Glomerular visceral epithelial cell (primary cell): ENCODE measurements at regions not wholly inside any gene's neighbourhood (a gene's known extent, or its start where the extent isn't known, plus 50 kb on each side); places are given as distances from the start of the nearest gene placed in this dataset.
A peak's percentile ranks its signal among the peaks of the same experiment; 100 is the strongest.

Experiments used
- DNase-seq: peaks from one replicate; pipeline ENCODE4 v3.0.0-alpha.2; 2016; ENCODE audit errors: extremely low spot score

DNA sequence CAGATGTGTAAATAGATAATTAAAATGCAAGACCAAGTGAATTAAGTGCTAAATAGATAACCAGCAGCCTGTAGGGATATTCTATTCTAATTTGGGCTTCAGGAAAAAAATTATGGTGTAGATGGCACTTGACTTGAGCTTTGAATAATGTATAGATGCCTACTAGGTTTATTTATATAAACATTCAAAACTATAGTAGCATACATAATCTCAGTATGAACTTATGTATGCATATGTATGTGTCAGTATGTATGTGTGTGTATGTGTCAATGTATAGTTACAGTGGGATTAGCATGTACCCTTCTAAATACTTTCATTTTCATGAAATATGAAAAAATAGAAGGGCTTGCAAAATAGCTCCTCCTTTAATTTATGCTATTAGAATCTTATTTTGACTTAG lies 207.3 kb upstream of the PPP1R3A start:
- no peak for DNase-seq

DNA sequence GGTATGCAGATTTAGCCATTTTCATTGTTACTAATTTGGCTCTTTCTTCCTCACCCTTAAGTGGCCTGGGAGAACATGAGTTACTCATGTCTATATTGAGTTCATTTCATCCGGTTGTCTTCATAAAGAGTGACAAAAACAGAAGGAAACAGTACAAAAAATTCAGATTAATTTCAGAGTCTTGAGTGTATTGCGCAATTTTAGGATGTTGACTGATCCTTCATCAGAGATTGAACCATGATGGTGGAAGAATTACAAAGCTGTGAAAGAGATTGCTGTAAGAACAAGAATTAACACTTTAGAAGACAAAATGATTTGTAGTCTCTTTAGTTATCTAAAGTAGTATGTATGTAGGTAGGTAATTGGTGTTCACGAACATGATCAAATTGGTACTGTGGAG lies 194.0 kb upstream of the PPP1R3A start:
- DNase-seq: no peak

- no peak for DNase-seq
These were observed 191.9 kb upstream of the PPP1R3A start for GRCh38 chr7:114110666-114111065.

DNA sequence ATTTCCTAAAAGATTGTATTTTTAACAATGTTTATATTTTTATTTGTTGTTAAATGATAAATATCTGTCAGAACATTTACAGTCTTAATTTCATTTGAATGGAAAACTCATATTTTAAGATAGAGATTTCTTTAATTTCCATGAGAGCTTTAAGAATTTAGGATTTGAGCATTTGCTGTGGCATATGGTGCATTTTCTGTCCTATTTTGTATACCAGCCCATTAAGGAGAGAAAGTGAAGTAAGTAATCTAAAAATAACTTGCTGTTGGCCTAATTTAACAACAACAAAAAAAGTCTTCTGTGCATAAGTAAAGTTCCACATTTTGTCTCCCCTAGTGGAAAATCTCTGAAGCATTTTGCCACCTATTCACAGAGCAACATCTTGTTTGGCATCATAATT lies 190.9 kb upstream of the PPP1R3A start:
- DNase-seq: no peak

DNA sequence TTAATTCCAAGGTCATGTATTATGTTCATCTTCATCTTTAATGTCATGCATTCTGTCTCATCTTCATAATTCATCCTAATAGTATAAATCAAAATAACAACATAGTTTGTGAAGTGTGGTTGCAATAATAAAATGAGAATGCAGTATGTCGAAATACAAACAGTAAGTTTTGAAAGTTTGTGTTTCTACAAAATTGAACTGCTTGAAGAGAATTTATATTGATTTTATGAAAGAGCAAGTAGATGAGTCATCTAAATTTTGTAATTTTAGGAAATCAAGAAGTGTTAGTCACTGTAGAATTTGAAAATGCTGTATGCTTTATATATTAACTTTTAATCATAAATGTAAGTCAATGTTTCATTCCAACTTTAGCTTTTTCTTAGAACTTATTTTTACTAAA lies 190.5 kb upstream of the PPP1R3A start:
- DNase-seq: no peak

DNA sequence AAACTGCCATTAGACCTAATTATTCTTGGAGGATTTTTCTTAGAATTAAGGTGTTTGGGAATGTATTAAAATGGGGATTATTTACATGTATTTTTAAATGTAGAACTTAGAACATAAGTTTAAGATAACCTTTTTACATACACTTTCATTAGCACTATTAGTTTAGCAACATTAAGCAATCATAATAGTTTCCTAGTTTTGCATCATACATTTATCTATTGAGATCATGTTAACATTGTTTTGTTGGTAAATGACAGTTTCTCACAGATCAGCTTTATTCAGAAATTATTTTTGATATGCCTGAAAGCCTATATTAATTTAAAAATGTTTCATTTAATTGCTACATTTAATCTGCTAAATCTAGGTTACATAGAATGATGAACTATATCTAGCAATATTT lies 189.7 kb upstream of the PPP1R3A start:
- DNase-seq: no peak

GRCh38 chr7:114107522-114107921 lies 188.7 kb upstream of the PPP1R3A start:
- no peak for DNase-seq

DNA sequence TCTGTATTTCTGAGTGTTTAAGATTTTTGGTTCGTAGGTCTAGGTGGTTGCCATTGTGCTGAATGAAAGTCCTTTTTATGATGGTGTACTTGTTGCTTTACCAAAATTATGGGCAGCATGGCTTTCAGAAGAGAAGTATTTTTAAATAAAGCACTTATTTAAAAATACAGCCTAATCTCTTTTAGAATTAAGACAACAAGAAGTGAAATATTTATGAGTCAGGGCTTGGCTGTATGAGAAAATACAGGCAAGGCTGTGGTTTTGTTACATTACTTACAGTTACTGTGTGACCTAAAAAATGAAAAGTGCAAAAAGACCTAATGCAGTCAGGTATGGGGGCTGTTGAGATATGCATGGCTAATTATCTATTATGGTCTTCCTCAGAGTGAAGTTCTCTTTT lies 185.2 kb upstream of the PPP1R3A start:
- peak; percentile 11 for DNase-seq

DNA sequence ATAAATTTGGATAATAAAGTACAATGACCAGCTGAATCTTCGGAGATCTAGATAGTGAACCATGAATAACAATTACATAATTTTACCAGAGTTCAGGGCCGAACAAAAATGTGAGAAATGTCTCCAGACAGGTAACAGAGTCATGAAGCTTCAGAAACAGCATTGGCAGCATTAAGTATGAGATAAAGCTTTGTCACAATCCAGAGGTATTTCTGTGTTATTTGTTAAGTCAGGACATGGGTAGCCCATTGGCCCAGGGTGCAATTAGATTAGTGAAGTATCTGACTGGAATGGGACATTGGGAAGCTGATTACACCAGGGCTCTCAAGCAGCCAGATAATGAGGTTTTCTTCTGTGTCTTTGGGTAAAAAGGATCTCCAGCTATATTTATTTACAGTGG lies 184.2 kb upstream of the PPP1R3A start:
- DNase-seq: no peak

DNA sequence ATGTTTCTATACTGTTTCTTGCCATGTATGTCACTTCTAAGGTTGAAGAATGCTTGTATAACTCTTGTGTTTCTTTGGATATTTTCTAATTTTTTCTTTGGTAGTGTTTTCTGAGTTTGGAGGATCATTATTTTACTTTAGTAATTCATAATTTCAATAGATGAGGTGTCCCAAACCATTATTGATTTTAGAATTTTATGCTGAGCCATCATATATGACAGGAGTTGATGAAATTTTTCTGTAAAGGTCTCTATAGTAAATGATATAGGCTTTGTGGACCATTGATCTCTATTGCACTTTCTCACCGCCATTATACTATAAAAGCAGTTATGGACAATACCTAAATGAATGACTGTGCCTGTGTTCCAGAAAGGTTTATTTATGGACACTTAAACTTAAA lies 183.3 kb upstream of the PPP1R3A start:
- no peak for DNase-seq

DNA sequence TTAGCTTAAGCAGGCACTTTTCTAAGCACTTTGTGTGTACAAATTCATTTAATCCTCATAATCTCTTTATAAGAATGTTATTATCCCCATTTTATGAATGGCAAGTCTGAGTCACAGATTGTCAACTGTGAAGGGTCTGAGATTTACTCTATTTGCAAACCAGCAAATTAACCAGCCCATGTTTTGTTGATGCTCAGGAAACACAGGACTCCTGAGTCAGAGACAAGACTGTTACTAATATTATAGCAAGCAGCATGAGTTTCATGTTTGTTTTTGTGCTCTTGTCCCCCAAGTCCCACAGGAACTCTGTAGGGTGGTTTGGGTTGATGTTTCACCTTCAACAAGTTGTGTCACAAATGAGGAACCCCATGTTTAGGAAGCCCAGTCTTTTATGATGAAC lies 182.0 kb upstream of the PPP1R3A start:
- DNase-seq: no peak

DNA sequence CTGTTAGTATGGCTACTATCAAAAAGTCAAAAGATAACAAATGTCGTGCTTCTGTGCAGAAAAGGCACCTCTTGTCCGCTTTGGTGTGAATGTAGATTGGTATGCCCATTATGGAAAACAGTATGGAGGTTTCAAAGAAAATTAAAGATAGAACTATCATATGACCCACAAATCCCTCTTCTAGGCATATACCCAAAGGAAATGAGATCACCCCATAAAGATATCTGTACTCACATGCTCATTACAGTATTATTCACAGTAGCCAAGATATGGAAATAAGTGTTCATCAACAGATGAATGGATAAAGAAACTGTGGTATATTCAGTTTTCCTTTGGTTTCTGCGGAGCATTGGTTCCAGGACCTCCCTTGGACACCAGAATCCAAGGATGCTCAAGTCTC lies 180.5 kb upstream of the PPP1R3A start:
- no peak for DNase-seq

- no peak for DNase-seq
These were observed 177.1 kb upstream of the PPP1R3A start for GRCh38 chr7:114095885-114096284.

DNA sequence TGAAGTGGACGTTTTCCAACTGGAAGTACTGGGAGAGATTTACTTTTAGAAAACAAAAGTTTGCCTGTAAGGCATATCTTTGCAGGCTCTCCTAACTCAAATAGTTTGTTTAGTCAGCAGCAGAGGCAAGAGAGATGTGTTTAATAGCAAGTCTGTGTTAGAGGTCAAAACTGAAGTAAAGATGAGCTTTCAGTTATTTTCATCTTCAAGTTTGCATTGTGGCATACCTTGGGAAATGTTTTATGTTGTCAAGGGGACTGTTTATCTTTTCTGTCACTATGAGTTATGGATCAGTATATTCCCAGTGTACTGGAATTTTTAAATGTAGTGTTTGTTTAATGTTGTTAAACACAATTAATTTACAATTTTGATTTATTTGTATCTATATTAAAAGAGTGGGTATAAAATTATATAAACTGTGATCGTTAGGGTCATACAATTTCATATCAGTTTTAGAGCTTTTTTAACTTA lies 169.7 kb upstream of the PPP1R3A start:
- DNase-seq: no peak

DNA sequence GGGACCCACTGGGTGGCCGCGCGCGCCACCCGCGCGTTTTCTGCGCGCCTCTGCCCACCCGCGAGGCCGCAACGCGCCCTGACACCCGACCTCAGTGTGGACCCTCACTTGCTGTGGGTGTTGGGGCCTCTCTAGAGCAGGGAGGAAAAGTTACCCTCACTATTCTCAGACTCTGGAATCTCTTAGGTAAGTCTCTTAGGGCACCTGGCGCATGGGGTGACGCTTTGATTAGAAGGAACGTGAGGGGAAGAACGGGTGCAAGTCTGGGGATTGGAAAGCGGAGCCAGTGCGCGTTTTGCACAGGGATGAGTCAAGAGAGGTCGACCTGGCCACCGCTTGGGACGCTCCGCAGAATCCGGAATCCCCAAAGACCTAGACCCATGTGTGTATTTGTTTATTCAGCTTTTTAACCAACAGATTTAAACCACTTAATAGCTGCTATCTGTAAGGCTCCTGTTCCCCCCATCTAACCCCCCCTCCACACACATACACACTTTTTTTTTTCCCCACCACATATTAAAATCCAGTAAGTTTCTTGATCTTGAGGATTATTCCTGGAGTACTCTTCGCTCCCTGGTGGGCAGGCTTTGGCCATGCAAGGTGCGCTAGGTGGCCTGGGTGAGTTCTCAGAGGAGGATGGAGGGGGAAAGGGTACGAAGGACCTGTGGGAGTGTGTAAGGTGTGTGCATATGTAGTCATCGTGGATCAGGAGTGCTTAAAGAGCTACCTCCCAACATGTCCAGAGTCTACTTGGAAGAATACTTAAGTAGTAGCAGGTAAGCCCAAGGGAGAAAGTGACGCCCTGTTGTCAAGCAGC lies 169.1 kb upstream of the PPP1R3A start:
- DNase-seq: peak; percentile 8

DNA sequence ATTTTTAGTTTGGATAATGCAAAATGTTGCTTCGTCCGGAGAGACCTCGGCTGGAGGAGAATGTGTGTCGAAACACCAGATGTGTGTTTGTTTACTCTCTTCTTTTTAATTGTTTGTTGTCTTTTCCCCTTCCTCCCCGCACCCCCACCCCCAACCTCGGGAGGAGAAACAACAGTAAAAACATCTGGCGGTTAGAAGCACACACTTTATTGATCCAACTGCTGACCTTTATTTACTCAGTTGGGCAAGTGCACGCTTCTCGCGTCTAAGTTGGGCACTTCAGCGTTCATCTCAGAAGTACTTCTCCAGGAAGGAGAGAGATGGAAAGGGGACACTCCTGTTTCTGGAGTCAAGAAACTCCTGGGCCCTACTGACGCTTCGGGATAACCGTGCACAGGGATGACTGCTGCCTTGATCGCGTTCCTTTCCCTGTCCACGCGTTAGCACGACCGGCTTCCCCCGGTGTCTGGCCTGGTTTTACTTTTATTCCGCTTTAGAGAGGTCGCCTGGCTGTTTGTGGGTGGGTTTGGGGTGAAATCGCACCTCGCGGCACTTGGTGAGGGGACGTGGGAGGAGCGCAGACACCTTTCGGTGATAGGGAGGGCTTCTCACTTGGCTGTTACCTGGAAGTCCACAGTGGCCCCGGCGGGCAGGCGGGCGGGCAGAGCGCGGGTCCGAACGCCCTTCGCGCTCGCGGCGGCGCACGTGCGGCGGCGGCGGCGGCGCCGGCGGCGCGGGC lies 168.3 kb upstream of the PPP1R3A start:
- peak; percentile 33 for DNase-seq

GRCh38 chr7:114086537-114086913 lies 167.7 kb upstream of the PPP1R3A start:
- peak; percentile 5 for DNase-seq

DNA sequence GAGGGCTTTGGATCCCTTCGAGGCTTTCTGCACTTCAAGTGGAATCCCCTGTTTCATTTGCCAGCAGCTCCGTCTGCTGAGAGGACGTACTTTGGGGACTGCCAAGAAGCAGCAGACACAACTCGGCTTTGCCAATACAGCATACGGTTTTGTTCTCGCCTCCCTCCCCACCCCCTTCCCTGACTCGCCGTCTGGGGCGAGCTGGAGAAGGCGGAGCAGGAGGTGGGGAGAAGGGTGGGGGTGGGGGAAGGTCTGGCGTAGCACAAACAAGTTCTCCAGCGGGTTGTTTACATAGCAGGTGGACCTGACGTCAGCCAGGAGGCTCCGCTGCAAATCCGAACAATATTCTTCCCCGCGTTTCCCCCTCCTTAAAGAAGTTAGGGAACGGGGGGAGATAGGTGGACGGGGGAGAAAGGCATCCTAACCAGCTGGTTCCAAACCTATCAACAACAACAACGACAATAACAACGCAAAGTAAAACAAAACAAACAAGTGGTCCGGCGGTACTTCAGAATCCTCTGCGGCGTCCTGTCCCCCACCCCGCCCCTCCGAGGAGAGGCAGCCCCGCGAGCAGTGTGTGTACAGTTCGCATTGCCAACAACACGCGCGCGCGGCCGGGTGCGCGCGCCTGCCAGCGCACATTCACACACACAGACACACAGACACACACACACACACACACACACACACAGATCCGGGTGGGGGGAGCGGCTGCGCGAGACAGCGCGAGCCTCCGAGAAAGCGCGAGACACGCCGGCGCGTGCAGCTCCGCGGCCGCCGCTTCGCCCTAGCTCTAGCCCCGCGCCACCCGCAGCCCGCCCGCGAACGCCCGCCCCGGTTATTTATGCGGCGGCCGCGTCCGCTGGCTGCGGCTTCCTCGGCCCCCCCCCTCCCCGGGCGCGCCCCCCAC lies 167.0 kb upstream of the PPP1R3A start:
- peak; percentile 71 for DNase-seq

DNA sequence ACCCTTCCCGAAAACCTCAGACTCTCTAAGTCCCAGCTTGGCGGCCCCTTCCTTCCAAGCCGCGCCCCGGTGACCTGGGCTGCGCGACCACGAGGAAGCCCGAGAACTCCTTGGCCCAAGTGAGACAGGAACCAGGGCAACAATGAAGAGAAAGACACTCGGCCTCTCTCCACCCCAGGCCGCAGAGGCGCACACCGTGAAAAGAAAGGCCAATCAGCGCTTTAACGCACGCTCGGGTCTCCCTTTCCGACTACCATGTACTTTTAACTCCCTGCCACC lies 166.4 kb upstream of the PPP1R3A start:
- DNase-seq: no peak

DNA sequence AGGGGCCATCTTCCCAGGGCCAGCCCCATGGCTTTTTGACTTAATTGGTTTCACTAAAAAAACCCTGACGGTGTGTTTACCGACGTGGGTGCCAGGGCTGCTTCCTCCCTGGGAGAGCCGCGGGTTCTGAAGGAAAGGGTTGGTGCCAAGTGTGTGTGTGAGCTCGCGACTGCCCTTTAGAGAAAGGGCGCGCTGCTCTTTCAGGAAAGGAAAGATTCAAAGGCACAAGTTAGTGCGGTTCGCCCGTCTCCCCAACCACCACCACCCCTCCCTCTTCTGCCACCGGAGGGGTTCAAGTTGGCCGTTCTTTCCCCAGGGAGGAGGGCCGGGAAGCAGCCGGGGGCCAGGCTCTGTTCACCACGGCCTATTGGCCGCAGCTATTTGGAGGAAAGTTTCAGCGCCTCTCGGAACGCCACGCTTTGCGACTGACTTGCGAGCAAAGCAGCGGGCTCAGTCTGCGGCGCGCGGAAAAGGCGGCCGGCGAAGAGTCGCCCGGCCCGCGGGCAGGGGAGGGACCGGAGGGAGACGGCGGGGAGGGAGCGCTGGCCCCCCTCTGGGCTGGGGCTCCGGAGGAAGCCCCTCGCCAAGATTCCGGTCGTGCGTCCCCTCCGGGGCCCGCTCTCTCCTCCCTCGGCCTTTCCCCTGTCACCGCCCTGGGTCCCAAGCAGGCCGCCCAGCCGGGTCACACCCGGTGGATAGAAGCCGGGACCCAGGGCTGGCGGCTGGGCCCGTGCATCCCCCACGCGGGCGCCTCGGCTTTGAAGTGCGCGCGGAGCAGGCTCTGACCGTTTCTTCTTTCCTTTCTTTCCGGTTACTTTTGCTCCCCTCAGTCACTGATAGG lies 165.9 kb upstream of the PPP1R3A start:
- peak; percentile 17 for DNase-seq

GRCh38 chr7:114084002-114084471 lies 165.2 kb upstream of the PPP1R3A start:
- DNase-seq: no peak
